Jurkat, Clone E6-1 (cell line): ENCODE measurements at regions not wholly inside any gene's neighbourhood (a gene's known extent, or its start where the extent isn't known, plus 50 kb on each side); places are given as distances from the start of the nearest gene placed in this dataset.
"Not testable (repeated sequence)": the region's sequence is repeated elsewhere in the genome, so short reads cannot be mapped to it uniquely, and the experiment has no call there.

Experiments
- DNase-seq: peaks from one replicate; pipeline ENCODE4 v3.0.0-alpha.2; 2011; ENCODE audit warnings: low read depth, low spot score
- H3K4me3 ChIP-seq: 2 replicates; pipeline ENCODE4 v1.5.1; 2011; ENCODE audit warnings: mild to moderate bottlenecking, low read length, control low read depth, moderate library complexity

GRCh38 chr1:29810121-29811120 lies 574.1 kb downstream of the PTPRU start:
- no peak overlapping the region for H3K4me3 ChIP-seq
- DNase-seq, result no peak

DNA sequence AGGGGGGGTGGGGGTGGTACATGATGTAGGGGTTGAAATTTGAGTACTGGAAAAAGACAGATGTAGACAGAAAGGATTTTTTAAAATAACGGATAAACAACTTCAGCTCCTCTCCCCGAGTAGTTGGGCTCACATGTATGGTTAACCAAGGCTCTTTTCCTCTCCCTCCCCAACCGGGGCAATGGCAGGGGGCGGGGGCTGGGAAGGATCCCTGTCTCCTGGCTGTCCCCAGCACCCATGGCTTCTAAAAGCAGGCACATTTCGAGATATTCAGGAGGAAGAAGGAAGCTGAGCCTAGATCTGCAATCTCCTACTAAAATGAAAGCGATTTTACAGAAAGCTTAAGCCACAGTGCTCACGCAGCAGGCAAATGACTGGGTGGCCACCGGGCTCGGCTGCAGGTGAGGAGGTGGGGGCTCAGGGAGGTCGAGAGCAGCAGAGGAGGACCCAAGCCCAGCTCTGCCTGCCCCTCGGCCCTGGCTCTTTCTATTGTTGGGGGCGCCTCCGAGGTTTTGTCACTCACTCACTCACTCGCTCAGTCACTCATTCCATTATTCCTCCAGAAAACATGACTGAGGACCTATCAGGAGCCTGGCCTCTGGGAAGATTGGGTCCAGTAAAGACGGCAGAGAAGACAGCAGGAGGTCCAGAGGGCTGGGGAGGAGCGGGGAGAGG lies 573.3 kb downstream of the PTPRU start:
- no peak for DNase-seq

DNA sequence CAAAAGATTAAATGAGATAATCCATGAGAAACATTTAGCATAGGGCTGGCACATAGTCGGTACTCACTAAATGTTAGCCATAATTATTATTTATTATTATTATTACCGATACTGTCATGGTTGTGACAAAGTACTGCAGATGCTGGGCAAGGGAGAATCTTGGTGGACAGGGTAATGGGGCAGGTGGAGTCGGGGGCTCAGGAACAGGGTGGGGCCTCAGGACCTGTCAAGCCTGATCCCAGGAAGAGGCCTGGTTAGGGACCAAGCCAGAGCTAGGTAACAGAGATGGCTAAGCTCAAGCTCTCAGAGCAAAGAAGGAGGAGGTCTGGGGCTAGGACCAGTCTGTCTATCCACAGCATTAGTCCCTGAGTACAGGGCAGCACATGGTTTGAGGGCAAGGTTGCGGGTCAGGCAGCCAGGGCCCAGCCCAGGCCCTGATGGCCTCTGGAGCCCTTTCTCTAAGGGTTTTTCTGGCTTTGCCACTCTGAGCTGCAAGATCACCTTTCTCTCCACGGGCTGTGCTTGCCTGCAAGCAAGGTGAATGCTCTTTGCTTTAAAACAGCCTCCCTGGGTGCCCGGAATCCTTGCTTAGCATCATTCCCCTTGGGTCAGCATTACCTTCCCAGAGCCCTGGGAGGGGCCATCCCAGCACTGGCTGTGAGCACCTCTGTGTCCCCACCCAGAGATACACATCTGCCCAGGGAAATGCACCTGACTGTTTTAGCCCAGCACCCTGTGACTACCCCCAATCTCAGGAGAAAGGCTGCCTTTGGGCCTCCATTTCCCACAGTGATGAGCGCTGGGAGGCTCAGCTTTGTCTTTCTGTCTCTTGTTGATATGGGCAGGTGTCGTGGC lies 572.0 kb downstream of the PTPRU start:
- no peak for DNase-seq
- H3K4me3 ChIP-seq, result no peak overlapping the region

More for the DNA sequence above, 573.3 kb downstream of the PTPRU start:
- no peak overlapping the region for H3K4me3 ChIP-seq

- no peak overlapping the region for H3K4me3 ChIP-seq
- DNase-seq, result no peak
Measured at GRCh38 chr1:29807689-29808088, 571.4 kb downstream of the PTPRU start.

DNA sequence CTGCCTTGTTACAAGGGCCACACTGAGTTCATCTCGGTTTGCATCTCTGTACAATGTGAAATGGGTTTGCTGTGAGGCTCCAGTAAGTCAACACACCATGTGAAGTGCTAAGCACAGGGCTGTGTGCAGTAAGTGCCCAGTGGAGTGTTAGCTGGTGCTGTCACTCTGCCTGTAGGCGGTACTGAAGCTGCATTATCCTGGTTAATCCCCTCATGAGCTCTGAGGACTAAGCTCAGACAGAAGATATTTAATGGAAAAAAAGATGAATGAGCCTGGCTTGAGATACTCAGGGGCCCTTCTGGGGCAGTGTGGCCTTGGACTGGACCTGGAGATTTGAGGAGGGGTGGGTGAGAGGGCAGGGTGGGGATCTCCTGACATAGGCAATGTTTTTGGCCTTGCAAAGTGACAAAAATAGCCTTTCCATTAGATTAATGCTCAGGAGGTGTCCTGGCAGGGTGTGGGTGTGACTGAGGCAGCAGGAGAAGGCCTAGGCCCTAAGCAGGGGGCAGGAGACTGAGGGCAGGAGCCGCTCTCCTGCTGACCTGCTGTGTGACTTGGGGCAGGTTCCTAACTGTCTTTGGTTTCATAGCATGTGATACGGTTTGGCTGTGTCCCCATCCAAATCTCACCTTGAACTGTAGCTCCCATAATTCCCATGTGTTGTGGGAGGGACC lies 570.5 kb downstream of the PTPRU start:
- no peak for DNase-seq
- no peak overlapping the region for H3K4me3 ChIP-seq

- no peak overlapping the region for H3K4me3 ChIP-seq
- DNase-seq, result no peak
Measured at GRCh38 chr1:29805896-29806160, 569.5 kb downstream of the PTPRU start.

DNA sequence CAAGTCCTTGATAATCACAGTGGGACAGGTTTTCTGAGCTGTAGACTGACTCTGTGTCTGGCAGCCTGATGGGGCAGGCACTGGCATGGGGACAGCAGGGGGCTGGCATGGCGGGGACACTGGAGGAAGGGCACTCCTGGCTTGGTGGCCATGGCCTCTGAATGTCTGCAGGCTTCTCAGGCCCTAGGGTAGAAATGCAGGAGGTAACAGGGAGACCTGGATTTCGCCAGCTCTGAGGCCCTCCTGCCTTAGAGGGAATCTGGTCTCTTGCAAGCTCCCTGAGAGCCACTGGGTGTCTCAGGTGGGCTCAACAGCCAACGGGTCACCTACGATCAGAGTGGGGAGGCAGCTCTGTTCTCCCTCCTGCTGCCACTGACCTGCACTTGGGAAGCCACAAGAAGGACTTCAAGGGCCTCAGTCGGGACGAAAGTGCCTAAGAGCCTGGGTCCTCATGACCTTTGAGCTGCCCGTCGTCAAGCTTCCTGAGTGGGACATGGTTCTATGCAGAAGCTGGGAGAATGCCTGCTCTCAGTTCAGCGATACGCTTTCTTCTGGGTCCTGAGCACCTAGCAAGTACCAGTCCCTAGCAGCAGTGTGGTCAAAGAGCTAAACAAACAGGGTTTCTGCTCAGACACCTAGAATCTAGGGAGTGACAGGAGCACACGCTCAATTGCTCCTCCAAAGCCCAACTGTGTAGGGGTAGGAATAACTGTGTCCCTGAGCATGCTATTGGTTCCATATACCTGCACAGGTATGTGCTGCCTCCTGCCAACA lies 569.0 kb downstream of the PTPRU start:
- no peak for DNase-seq
- no peak overlapping the region for H3K4me3 ChIP-seq

DNA sequence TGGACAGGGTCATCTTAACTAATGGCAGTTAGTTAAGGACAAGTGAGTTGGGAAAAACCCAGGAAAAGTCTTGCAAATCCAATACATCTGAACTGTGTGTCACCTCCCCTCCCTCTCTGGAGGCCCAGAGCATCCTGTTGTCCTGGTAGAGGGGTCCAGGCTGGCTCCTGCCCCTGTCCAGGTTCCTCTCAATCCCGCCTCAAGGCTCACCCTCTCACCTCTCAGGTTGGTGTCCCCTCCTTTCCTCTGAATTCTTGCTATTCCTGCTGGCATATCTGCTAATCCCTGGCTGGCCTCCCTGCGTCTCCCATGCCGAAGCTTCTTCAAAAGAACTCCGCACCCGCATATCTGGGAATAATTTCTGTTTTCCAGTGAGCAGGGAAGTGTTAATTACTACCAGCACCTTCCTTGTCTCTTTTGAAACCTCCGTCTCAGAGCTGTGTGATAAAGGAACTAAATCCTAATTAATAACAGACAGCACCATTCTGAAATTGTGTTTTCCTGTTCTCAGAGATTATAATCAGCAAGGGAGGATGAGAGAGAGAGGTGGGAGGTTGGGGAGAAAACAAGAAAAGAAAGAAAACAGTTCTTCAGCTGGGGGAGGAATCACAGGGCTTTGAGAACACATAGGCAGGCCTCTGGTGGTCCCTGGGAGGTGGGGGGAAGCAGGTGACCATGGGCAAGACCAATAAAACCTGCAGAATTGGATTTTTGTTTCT lies 568.0 kb downstream of the PTPRU start:
- no peak for DNase-seq
- no peak overlapping the region for H3K4me3 ChIP-seq

- H3K4me3 ChIP-seq, result no peak overlapping the region
- no peak for DNase-seq
Measured at GRCh38 chr1:29803486-29803885, 567.2 kb downstream of the PTPRU start.

- no peak for DNase-seq
- no peak overlapping the region for H3K4me3 ChIP-seq
Measured at GRCh38 chr1:29802181-29803068, 566.1 kb downstream of the PTPRU start.

DNA sequence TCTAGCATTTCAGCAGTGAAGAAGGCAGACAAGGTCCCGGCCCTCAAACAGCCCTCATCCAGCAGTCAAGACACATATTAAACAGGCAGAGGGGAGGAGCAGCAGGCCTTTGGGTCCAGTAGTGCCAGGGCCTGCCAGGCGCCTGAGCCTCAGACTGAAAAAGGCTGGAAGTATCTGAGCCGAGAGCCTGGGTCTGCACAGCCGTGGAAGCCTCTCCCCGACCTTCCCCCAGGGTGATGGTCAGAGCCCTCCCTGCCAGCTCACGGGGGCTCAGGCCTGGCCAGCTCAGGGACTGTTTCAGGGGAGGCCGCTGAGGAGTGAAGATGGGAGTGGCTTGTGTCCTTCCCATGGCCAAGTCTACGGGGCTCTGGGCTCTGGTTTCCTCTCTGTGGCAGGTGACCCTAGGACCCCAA lies 565.2 kb downstream of the PTPRU start:
- no peak for DNase-seq
- H3K4me3 ChIP-seq, result no peak overlapping the region

DNA sequence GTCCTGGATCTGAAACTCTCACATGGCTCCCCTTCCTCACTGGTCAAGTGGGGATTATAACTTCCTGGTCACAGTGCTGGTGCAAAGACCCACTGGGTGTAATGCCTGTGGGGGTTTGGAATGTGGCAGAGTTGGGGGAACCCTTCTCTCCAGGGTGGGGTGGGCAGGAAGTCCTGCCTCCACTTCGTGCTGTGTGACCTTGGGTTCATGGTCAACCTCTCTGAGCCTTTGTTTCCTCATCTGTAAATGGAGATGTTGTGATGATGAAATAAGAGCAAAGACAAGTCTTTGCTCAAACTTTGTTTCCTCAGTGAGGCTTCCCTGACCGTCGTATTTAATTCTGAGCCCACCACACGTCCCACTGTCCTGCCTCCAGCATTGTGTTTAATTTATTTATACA lies 564.7 kb downstream of the PTPRU start:
- no peak for DNase-seq
- no peak overlapping the region for H3K4me3 ChIP-seq

DNA sequence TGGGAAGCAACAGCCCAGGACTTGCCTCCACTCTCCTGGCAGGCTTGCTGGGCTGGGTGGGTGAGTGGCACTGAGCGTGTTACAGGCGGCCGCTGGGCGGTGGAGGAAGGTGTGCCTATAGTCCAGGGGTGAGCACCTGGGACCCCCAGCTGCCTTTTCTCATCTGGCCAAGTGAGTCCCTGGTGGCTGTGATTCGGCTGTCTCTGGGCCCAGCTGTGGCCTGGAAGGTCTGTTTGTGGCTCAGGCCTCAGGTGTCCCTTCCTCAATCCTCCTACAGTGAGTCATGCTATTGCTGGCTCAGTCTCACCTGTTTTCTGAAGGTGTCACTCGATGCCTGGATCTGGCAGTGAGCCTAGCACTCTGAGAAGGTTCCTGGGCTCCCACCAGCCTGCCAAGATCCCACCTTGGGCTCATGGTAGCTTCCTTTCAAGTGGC lies 564.2 kb downstream of the PTPRU start:
- no peak overlapping the region for H3K4me3 ChIP-seq

DNA sequence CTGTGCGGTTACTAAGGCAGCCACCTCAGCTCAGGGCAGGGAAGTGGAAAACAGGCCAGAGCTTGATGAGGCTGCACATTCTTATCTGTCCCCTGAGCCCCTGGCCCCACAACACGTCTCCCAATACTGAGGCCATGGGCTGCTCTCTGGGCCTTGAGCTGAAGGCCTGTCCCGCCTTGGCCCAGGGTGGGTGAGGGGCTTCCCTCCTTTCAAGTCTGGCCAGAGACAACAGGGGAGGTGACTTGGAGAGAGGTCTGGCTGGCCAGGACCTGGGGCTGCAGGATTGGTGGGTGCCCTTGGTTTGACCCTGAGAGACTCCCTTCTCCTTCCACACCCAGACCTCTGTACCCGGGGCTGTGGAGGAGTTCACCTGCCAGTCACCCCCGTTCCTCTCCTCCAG lies 563.8 kb downstream of the PTPRU start:
- H3K4me3 ChIP-seq, result no peak overlapping the region
- DNase-seq, result no peak

More for the DNA sequence above, 564.2 kb downstream of the PTPRU start:
- DNase-seq, result no peak

GRCh38 chr1:29798699-29799566 lies 562.6 kb downstream of the PTPRU start:
- no peak for DNase-seq
- no peak overlapping the region for H3K4me3 ChIP-seq

DNA sequence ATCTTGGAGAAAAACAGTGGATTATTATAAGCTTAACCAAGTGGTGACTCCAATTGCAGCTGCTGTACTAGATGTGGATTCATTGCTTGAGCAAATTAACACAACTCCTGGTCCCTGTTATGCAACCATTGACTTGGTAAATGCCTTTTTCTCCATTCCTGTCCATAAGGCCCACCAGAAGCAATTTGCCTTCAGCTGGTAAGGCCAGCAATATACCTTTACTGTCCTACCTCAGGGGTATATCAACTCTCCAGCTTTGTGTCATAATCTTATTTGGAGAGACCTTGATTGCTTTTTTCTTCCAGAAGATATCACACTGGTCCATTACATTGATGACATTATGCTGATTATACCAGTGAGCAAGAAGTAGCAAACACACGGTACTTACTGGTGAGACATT lies 560.8 kb downstream of the PTPRU start:
- H3K4me3 ChIP-seq, DNase-seq: not testable (repeated sequence)
